Left lung (tissue), 4 donors: ENCODE measurements at regions not wholly inside any gene's neighbourhood (a gene's known extent, or its start where the extent isn't known, plus 50 kb on each side); places are given as distances from the start of the nearest gene placed in this dataset.
A peak's percentile ranks its signal among the peaks of the same experiment; 100 is the strongest.

Source experiments
- ATAC-seq: fragments of 200-7000 bp; cut with Tn5 transposase; one replicate; pipeline ENCODE4 v1.9.1; 2020; ENCODE audit warnings: moderate library complexity
- DNase-seq, 4 donors: peaks; one replicate each; pipeline ENCODE4 v3.0.0-alpha.2; 2013 to 2020
- H3K27ac ChIP-seq, 2 donors: fragments of 200-600 bp; sonication (generic) in 1 of 2; one replicate each; pipeline versions ENCODE4 v1.5.0 to v1.8.0; 2020 to 2021
- H3K27me3 ChIP-seq, 2 donors: fragments of 200-600 bp; sonication (generic) in 1 of 2; one replicate each; pipeline versions ENCODE4 v1.5.0 to v1.8.0; 2020 to 2021
- H3K36me3 ChIP-seq, 2 donors: fragments of 200-600 bp; sonication (generic) in 1 of 2; one replicate each; pipeline versions ENCODE4 v1.5.0 to v1.8.0; 2020 to 2021
- H3K4me1 ChIP-seq, 2 donors: fragments of 200-600 bp; one replicate each; pipeline ENCODE4 v1.8.0; 2021
- H3K4me3 ChIP-seq, 2 donors: fragments of 200-600 bp; sonication (generic) in 1 of 2; one replicate each; pipeline versions ENCODE4 v1.5.0 to v1.8.0; 2020 to 2021; ENCODE audit warnings: mild to moderate bottlenecking in 1 of 2
- H3K9me3 ChIP-seq, 2 donors: fragments of 200-600 bp; sonication (generic) in 1 of 2; one replicate each; pipeline versions ENCODE4 v1.5.0 to v1.8.0; 2020 to 2021
- intact Hi-C, 2 donors: fragments of 100-400 bp; cut with DNase I; formaldehyde crosslinking; loops; one replicate each; pipeline versions ENCODE4 v1.11.2 to v1.14.2; 2022
- TF ChIP-seq, protein P1 (sequence below), 2 donors: fragments of 200-600 bp; sonication (generic) in 1 of 2; IDR thresholded peaks; one replicate each; pipeline versions ENCODE4 v1.5.0 to v1.8.0; 2021; ENCODE audit warnings: antibody characterized with exemption in 2 of 2
- donor health status: DM: no; HTN: yes; CAD: no.
- donor health status: DM: no; HTN: no; CAD: no.

DNA sequence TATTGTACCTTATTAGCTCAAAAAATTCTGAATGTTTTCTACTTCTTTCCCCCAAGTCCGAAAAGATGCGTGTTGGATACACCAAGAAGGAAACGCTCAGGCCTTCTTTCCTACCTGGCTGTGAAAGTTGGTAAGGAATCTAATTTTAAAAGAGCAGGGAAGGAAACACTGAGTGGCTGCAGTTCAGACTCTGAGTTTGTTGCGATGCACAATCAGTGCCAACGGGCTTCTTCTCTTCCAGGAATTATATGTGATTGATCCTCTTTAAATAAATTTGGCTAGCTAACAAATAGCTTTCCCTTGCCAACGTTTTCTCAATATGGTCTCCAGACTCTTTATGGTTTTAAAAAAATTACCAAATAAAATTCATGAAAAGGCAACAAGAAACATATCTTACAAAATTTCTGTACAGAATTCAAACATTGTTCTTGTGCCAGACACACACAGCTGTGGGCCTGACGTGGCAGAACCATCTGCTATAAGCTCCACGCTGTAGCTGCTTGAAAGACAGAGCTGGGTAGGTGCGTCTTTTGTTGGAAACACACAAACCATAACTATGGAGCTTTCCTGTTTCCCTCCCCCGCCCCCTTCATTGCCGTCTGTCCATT is 493.1 kb downstream of the ZNF608 start:
- H3K4me1 ChIP-seq, result no peaks in the 10 kb centered on the region
- TF ChIP-seq, protein P1, sequence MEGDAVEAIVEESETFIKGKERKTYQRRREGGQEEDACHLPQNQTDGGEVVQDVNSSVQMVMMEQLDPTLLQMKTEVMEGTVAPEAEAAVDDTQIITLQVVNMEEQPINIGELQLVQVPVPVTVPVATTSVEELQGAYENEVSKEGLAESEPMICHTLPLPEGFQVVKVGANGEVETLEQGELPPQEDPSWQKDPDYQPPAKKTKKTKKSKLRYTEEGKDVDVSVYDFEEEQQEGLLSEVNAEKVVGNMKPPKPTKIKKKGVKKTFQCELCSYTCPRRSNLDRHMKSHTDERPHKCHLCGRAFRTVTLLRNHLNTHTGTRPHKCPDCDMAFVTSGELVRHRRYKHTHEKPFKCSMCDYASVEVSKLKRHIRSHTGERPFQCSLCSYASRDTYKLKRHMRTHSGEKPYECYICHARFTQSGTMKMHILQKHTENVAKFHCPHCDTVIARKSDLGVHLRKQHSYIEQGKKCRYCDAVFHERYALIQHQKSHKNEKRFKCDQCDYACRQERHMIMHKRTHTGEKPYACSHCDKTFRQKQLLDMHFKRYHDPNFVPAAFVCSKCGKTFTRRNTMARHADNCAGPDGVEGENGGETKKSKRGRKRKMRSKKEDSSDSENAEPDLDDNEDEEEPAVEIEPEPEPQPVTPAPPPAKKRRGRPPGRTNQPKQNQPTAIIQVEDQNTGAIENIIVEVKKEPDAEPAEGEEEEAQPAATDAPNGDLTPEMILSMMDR (IDR thresholded peaks at IDR 0.05), result no peak
- DNase-seq (peak in 1 of 4 donors; percentile 60), ATAC-seq (no peak)
- H3K27ac ChIP-seq, result no peak overlapping the region
- H3K36me3 ChIP-seq, result no peaks in the 10 kb centered on the region
- intact Hi-C loops, result no loop called here
- no peaks in the 10 kb centered on the region for H3K27me3 ChIP-seq
- peaks cover 0 to 24% of the 10 kb centered on the region in 2 donors for H3K9me3 ChIP-seq
- H3K4me3 ChIP-seq, result no peak overlapping the region

DNA sequence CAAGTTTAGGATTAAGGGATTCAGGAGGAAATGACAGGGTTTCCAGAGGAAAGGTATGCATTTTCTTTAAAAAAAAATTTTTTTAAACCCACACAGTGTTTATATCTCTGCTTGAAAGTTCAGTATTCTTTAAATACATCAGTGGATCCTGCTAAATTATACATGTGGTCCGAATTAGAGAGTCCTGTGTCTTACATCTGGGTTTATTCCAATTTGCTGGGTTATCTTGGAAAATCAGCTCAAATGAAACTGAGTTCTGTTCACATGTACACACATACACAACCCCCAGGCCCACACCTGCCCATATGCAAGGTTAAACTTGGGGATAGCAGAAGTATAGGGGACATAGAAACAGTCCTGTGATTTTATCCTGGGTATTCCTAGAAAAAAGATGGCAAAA is 493.7 kb downstream of the ZNF608 start:
- Histone ChIP-seq H3K9me3 (peaks cover 0 to 30% of the 10 kb centered on the region in 2 donors), H3K27ac (no peak overlapping the region), H3K4me3 (no peak overlapping the region), H3K36me3 (no peaks in the 10 kb centered on the region), H3K4me1 (no peaks in the 10 kb centered on the region), H3K27me3 (no peaks in the 10 kb centered on the region)
- intact Hi-C loops, result no loop called here
- no peak for ATAC-seq
- TF ChIP-seq, protein P1 (IDR thresholded peaks at IDR 0.05), result no peak
- DNase-seq, result no peak

DNA sequence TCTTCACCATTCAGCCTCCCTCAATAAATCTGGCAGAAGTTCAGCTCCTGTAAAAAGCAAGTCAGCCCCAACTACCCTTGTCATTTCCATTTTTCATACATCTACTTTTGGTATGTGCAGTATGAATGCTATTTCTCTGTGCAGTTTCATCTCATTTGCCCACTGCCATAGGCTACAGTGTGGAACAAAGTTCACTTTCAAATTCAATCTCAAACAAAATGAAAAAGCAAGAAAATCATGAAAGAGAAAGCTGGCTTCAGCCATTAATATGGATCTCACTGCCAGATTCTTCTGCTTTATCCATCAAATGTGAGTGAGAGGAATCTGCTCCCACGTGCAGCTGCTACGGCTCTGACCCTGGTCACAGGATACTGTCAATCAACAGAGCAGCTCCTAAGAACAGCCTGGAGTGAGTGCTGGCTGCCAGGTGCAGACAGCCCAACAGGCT is 494.2 kb downstream of the ZNF608 start:
- TF ChIP-seq, protein P1 (IDR thresholded peaks at IDR 0.05), result no peak
- ATAC-seq (no peak), DNase-seq (no peak)
- Histone ChIP-seq H3K4me3 (no peak overlapping the region), H3K27ac (no peak overlapping the region), H3K4me1 (no peaks in the 10 kb centered on the region), H3K9me3 (peaks cover 0 to 32% of the 10 kb centered on the region in 2 donors), H3K27me3 (no peaks in the 10 kb centered on the region), H3K36me3 (no peaks in the 10 kb centered on the region)
- intact Hi-C loops, result no loop called here

DNA sequence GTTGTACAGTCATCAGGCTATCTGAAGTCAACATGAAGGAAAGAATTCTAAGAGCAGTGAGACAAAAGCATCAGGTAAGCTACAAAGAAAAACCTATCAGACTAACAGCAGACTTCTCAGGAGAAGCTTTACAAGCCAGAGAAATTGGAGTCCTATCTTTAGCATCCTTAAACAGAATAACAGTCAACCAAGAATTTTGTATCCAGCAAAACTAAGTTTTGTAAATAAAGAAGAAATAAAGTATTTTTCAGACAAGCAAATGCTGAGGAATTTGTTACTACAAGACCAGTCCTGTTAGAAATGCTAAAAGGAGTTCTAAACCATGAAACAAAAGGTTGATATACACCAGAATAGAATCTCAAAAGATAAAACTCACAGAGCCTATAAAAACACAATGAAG is 501.2 kb downstream of the ZNF608 start:
- intact Hi-C loops, result no loop called here
- Histone ChIP-seq H3K27me3 (no peaks in the 10 kb centered on the region), H3K4me3 (no peak overlapping the region), H3K9me3 (peaks cover 0 to 38% of the 10 kb centered on the region in 2 donors), H3K36me3 (no peaks in the 10 kb centered on the region), H3K4me1 (no peaks in the 10 kb centered on the region), H3K27ac (no peak overlapping the region)
- DNase-seq, result no peak
- no peak for ATAC-seq
- TF ChIP-seq, protein P1 (IDR thresholded peaks at IDR 0.05), result no peak

DNA sequence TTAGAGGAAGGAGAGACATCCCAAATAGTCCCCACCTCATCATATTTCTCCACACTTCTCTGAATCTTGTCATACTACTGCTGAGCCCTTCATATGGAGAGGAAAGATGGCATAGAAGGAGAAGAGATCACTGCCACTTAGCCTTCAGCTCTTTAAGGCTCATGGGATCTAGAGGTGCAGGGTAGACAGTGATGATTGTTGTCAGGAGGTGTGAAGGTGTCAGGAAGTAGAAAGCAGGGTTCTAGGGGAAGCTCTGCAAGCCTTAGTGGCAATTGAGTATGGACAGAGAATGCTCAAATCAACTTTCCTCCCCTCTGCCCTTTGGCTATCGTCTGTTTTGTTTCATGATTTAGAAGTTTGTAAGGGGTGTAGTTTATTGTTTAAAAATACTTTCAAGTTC is 505.7 kb downstream of the ZNF608 start:
- H3K9me3 ChIP-seq, result peaks cover 0 to 30% of the 10 kb centered on the region in 2 donors
- ATAC-seq, result no peak
- intact Hi-C loops, result no loop called here

More for the DNA sequence above, 505.7 kb downstream of the ZNF608 start:
- Histone ChIP-seq H3K36me3 (no peaks in the 10 kb centered on the region), H3K4me3 (no peak overlapping the region), H3K27me3 (no peaks in the 10 kb centered on the region), H3K27ac (no peak overlapping the region), H3K4me1 (no peaks in the 10 kb centered on the region)
- TF ChIP-seq, protein P1 (IDR thresholded peaks at IDR 0.05), result no peak
- no peak for DNase-seq
